IPS DF 4.7 (cell line): ENCODE measurements at regions not wholly inside any gene's neighbourhood (a gene's known extent, or its start where the extent isn't known, plus 50 kb on each side); places are given as distances from the start of the nearest gene placed in this dataset.

Experiments used
- DNase-seq: peaks from one replicate; pipeline ENCODE4 v3.0.0-alpha.2; 2013; ENCODE audit warnings: low spot score; ENCODE audit errors: extremely low read depth

GRCh38 chr10:7027913-7028808 lies 382.7 kb downstream of the SFMBT2 start:
- no peak for DNase-seq

GRCh38 chr10:7027237-7027912 lies 383.5 kb downstream of the SFMBT2 start:
- no peak for DNase-seq

DNA sequence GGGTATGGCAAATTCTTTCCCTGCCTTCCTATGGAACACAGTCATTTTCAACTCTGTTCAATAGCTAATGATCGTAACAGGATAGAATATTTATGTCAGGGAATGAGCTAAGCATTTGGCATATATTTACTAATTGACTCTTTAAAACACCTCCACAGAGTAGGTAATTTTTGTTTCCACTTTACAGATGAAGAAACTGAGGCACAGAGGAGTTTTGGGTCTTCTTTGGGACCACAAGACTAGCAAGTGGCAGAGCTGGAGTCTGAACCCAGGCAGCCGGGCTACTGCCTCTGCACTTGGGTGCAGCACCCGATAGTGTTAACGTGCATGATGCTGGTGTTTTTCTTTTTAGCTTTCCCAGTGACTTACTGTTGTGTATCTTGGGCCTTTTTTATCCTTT lies 384.0 kb downstream of the SFMBT2 start:
- no peak for DNase-seq

DNA sequence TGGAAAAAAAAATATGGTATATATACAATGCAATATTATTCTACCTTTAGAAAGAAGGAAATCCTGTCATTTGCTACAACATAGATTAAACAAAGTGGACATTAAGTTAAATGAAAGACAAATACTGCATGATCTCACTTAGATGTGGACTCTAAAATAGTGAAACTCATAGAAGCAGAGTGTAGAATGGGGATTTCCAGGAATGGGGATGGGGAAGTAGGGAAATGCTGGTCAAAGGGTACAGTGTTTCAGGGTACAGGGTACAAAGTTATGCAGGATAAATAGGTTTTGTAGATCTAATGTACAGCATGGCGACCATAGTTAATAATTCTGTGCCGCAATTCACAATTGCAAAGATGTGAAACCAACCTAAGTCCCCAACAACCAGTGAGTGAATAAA lies 385.5 kb downstream of the SFMBT2 start:
- DNase-seq, result no peak

DNA sequence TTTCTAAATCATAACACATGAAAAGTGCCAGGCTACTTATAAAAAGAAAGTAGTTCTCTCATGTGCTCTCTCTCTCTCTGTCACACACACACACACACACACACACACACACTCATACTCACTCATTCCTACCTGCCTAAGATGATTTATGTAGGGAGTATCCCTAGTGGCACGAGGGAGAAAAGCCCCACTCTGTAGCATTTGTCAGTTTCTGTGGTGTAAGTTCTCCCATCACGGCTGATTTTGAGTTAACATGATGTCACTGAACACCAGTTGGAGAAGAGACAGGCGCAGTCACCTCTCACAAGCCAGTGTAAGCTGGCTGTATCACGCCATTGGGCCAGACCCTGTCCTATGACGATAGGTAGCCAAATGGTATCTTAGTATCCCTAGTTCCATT lies 395.4 kb downstream of the SFMBT2 start:
- no peak for DNase-seq

- no peak for DNase-seq
Observed at GRCh38 chr10:7014721-7015120, 396.1 kb downstream of the SFMBT2 start.

DNA sequence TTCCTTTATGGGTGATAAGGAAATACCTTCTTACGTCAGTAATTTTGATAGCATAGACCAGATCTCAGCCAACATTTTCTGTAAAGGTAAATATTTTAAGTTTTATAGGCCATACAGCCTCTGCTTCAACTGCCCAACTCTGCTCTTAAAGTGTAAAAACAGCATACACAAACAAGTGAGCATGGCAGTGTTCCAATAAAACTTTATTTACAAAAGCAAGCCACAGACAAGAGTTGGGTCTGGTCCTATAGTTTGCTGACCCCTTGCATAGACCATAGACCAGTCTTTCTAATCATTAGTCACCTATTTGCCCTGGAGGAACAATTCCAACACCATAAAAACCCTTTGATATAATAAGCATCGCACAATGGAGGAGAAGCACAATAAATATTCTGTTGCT lies 398.8 kb downstream of the SFMBT2 start:
- DNase-seq, result no peak

DNA sequence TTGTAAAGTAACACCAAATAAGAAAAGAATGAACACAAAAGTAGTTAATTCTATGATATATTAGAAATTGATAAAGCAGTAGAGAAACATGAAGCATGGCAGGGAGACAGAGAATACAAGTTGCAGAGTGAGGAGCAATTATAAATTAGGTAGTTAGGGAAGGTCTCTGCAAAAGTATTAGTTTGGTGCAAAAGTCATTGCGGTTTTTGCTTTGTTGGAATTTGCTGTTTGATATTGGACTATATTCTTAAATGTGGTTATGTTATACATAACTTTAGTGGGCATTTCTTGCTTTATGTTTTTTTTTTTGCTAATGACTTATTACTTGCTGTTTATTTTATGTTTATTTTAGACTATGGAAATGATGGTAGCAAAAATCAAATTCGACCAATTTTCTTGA lies 402.2 kb downstream of the SFMBT2 start:
- no peak for DNase-seq

GRCh38 chr10:7007600-7008190 lies 403.1 kb downstream of the SFMBT2 start:
- DNase-seq, result no peak

GRCh38 chr10:7006566-7006965 lies 404.3 kb downstream of the SFMBT2 start:
- no peak for DNase-seq

DNA sequence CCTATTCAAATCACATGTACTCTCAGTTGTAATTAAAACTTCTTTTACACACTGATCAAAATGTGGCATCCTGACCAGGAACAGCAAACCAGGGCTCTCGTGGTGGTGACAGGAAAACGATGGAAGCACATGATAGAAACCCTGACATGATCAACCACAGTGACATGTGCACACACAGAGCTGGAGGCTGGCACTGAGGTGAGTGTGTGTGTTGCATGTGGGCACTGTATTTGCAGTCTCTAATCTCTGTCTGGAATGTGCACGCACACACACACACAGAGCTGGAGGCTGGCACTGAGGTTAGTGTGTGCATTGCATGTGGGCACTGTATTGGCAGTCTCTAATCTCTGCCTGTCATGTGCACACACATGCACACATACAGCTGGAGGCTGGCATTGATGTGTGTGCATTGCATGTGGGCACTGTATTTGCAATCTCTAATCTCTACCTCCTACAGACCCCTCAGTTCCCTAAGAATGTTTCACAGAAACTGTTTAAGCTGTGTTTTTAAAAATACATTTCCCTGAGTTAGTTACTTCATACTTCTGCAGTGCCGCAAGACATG lies 406.9 kb downstream of the SFMBT2 start:
- no peak for DNase-seq

- DNase-seq, result no peak
Observed at GRCh38 chr10:7000061-7000460, 410.8 kb downstream of the SFMBT2 start.

GRCh38 chr10:6999232-6999925 lies 411.5 kb downstream of the SFMBT2 start:
- no peak for DNase-seq

DNA sequence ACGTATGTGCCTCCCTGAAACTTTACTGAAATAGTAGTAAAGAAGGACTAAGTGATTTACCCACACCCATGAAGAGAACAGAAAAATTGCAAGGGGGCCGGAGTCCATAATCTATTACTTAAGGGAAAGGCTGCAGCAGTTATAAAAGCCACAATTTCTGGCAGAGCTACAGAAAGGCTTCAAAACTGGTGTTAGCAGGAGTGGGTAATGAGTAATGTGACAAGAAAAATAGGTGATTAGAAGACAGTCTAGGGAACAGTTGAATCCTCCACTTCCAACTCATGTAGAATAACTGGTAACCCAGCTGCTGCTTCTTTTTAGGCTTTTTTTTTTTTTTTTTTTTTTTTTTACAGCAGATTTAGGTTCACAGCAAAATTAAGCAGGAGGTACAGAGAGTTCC lies 413.3 kb downstream of the SFMBT2 start:
- no peak for DNase-seq

DNA sequence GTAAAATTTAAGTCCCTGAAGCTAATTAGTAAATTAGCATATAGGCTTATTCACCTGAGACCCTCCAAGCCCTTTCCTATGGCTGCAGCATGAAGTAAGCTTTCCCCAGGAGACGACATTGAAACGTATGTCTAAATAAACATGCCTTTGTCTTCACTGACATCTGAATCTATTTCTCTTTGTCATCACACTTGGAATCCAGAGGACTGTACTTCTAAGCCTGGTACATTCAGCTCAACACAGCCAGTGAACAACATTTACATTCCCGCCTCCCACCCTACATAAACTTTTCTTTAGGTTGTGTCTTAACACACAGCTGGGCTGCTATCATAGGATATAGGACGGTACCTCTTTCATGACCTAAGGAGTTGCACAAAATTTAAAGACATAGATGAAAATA lies 414.4 kb downstream of the SFMBT2 start:
- DNase-seq, result no peak

GRCh38 chr10:6995831-6996230 lies 415.0 kb downstream of the SFMBT2 start:
- DNase-seq, result no peak

DNA sequence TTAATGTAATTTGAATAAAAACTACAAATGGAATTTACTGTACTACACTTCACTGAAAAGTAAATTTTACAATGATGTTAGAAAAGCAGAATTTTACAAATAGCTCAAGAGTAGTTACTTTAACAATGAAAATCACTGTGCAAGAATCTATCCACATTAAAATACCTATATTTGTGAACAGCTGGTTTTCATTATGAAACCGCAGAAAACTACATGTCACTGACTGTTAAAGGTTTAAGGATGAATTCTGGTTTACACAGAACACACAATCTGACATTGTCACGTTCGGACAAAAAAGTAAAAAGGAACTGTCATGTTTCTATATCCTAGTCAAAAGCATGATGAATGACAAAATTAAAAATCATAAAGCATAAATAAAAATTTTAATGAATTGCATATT lies 415.3 kb upstream of the PRKCQ start:
- DNase-seq, result no peak

- DNase-seq, result no peak
Observed at GRCh38 chr10:6990891-6991290, 410.8 kb upstream of the PRKCQ start.

DNA sequence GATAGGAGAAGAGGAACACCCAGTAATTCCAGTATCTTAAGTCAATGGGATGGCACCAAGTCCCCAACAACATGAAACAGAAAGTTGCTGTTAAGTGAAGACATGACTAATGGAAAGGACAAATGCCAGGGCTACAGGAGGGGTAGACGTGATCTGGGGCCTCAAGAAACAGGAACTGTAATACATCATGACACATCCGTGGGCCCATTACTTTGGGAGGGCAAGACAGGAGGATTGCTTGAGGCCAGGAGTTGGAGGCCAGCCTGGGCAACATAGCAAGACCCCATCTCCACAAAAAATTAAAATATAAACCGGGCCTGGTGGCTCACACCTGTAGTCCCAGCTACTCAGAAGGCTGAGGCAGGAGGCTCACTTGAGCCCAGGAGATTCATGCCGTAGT lies 408.6 kb upstream of the PRKCQ start:
- DNase-seq, result no peak

DNA sequence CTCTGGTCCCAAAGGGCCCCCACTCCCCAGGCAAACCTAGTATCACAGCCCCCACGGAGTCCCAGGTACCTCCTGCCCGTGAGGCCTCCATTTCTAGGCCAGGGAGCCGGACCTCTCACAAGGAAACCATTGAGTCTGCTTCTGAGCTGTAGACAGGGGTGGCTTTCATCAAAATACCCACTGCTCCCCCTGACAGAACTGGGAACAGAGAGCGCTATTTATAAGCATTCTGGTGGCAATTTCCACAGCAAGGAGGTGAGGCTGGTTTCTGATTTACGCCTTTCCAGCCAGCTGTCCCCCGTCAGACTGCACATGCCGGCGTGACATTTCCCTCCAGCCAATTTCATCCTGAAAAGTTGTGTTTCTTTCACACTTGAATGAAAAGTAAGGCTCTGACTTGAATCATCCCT lies 407.5 kb upstream of the PRKCQ start:
- no peak for DNase-seq

DNA sequence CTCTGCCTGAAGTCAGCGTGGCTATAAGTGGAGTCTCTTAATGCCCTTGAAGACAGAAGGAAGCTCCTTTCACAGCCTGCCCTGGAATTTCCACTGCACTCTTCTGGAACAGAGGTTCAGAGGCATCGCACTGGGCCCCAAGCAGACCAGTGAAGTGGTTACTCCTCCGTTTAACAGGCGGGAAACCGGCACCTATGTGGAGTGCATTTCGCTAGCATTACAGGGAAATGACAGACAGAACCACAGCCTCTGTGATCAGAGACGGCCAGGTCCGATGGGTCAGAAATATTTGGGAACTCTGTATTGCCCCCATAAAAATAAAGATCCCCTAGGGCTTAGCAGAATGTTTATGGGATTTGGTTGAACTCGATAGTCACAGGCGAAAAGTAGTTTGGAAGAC lies 406.9 kb upstream of the PRKCQ start:
- no peak for DNase-seq

DNA sequence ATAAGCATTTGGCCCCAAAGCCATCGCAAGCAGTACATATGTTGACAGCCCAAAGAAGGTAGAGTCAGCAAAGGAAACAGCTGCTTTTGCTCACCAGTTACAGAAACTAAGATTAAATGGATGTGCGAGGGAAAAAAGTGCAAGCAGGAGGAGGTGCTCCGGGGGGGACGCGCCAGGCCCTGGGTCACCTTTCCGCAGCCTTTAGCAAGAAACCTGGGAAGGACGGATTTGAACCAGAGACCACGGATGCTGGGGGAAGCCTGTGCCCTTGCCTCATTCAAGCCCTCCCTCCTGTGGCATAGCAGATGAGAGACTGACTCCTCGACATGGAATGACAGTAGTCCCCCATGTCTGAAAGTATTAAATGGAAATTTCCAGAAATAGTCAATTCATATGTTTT lies 405.6 kb upstream of the PRKCQ start:
- no peak for DNase-seq
